BLaER1 treated with 17β-estradiol and CSF1 and Interleukin-3, amounts not matched to agents 10 nM and 100 nM (cell line): ENCODE measurements at regions not wholly inside any gene's neighbourhood (a gene's known extent, or its start where the extent isn't known, plus 50 kb on each side); places are given as distances from the start of the nearest gene placed in this dataset.
"Not testable (repeated sequence)": the region's sequence is repeated elsewhere in the genome, so short reads cannot be mapped to it uniquely, and the experiment has no call there.

ENCODE experiments used
- H3K27ac ChIP-seq, 11 experiments: shearing (Covaris generic); formaldehyde crosslinking; 2 replicates each; pipeline ENCODE4 v1.8.1; 2022
- H3K27me3 ChIP-seq, 11 experiments: shearing (Covaris generic); formaldehyde crosslinking; 2 replicates each; pipeline ENCODE4 v1.8.1; 2022
- H3K36me3 ChIP-seq, 11 experiments: shearing (Covaris generic); formaldehyde crosslinking; 2 replicates each; pipeline ENCODE4 v1.8.1; 2022
- H3K4me1 ChIP-seq, 10 experiments: shearing (Covaris generic); formaldehyde crosslinking; 2 replicates each; pipeline ENCODE4 v1.8.1; 2022
- H3K4me2 ChIP-seq, 11 experiments: shearing (Covaris generic); formaldehyde crosslinking; 2 replicates each; pipeline ENCODE4 v1.8.1; 2022
- H3K4me3 ChIP-seq, 10 experiments: shearing (Covaris generic); formaldehyde crosslinking; 2 replicates each; pipeline ENCODE4 v1.8.1; 2022
- H3K9ac ChIP-seq, 11 experiments: shearing (Covaris generic); formaldehyde crosslinking; 2 replicates each; pipeline ENCODE4 v1.8.1; 2022
- H3K9me3 ChIP-seq, 11 experiments: shearing (Covaris generic); formaldehyde crosslinking; replicated peaks in 1 of 11; 2 replicates each; pipeline ENCODE4 v1.8.1; 2022
- H4K20me1 ChIP-seq, 11 experiments: shearing (Covaris generic); formaldehyde crosslinking; 2 replicates each; pipeline ENCODE4 v1.8.1; 2022
- Cebpa-rat ChIP-seq, 11 experiments: shearing (Covaris generic); IDR thresholded peaks; 2 replicates each; pipeline ENCODE4 v1.8.1; 2022

DNA sequence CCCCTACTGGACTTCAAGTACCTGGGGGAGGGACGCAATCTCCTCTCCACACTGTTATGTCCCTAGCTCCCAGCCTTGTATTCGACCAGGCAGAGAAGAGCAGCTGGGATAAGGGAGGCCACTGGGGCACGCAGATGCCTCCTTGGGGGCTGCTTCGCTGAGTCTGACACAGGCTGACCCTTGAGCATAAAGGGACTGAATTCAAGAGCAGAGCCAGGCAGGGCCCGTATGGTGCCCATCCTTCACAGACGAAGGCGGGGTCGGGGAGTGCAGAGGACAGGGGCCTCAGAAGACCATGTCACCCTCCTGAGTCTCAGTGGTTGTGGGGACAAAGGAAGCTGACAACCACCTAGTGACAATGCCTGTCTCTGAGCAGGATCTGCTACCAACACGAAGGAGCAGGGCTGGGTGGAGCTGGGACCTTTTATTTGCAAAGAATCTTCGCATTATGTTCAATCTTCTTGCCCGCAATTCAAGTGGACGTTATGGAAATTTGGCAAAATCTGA is 124.6 kb downstream of the TUBA3C start:
- Histone ChIP-seq H3K9me3 (peaks cover 0 to 3% (median 0%) of the 10 kb centered on the region in 11 experiments; a peak in 1 of 22 replicates), H3K36me3 (no peaks in the 10 kb centered on the region), H3K4me1 (no peaks in the 10 kb centered on the region), H4K20me1 (no peaks in the 10 kb centered on the region; a peak in 1 of 22 replicates), H3K27me3 (no peaks in the 10 kb centered on the region), H3K4me3 (no peak overlapping the region), H3K9ac (no peak overlapping the region), H3K27ac (no peak overlapping the region), H3K4me2 (no peak overlapping the region)
- TF ChIP-seq Cebpa-rat (IDR thresholded peaks at IDR 0.05) = no peak

DNA sequence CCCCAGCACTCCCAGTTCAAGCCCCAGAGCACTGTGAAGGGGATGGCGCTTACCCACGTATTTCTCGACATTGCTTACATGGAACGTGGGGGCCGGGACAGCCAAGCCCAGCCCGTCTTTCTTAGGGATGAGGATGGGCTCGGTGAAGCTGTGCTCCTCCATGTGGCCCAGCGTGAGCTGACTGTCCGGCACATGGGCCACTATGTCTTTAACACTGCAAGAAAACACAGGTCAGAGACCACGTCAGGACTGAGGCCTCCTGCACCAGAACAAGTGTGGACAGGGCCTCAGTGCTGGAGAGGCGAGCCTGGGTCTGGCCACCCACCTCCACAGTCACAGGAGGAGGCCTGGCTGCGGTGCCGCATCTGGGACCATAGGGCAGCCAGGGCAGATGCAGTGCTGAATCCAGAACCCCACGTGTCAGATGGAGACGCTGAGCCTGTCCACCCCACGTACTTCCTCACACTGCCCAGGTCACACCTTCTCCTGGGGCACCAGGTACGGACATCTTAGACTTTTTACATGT is 125.2 kb downstream of the TUBA3C start:
- Histone ChIP-seq H3K27me3 (no peaks in the 10 kb centered on the region), H3K4me3 (no peak overlapping the region), H3K36me3 (no peaks in the 10 kb centered on the region), H4K20me1 (no peaks in the 10 kb centered on the region; a peak in 1 of 22 replicates), H3K4me2 (no peak overlapping the region), H3K9ac (no peak overlapping the region), H3K9me3 (no peaks in the 10 kb centered on the region), H3K27ac (no peak overlapping the region), H3K4me1 (no peaks in the 10 kb centered on the region)
- no peak for TF ChIP-seq Cebpa-rat (IDR thresholded peaks at IDR 0.05)

DNA sequence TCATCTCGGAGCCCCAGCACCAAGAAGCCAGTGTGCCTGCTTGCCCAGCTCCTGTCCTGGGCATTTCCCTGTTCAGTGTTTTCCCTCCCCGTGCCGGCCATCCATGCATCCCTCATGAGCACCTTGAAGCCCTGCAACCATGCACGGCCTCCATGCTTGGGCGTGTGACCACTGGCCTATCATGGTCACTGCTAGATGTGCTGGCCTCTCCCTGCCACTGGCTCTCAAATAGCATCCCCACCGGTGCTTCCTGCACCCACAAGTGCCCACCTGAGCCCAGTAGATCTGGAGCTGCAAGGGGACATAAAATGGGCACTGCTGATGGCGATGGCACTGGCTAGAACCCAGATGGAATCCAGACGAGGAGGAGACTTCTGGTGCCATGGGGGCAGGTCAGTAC is 126.0 kb downstream of the TUBA3C start:
- Histone ChIP-seq H4K20me1 (no peaks in the 10 kb centered on the region; a peak in 1 of 22 replicates), H3K9ac (no peak overlapping the region), H3K36me3 (no peaks in the 10 kb centered on the region), H3K4me2 (no peak overlapping the region), H3K27me3 (no peaks in the 10 kb centered on the region), H3K27ac (no peak overlapping the region), H3K4me1 (no peaks in the 10 kb centered on the region), H3K4me3 (no peak overlapping the region), H3K9me3 (no peaks in the 10 kb centered on the region)
- TF ChIP-seq Cebpa-rat (IDR thresholded peaks at IDR 0.05) = no peak

DNA sequence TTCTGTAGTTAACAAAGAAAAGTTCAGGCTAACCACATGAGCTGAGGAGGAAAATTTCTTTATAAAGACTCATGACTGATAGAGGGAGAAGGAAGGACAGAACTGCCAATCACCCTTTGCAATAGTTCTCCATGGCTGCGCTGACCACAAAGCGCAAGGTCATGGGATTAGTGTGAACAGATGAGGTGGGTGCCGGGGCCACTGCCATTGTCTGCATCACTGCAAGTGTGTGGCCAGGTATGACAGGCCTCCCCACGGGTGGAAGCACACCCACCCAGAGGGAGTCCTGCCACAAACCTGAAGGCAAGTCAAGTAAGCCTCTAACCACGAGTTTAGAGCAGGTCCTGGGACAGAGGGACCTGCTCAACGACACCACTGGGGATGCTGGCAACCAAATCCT is 128.1 kb downstream of the TUBA3C start:
- no peaks in the 10 kb centered on the region for H3K4me1 ChIP-seq
- no peaks in the 10 kb centered on the region; a peak in 1 of 22 replicates for H4K20me1 ChIP-seq
- no peak overlapping the region for H3K4me2 ChIP-seq
- no peak overlapping the region for H3K4me3 ChIP-seq
- H3K9me3 ChIP-seq = no peaks in the 10 kb centered on the region
- H3K9ac ChIP-seq = no peak overlapping the region
- no peaks in the 10 kb centered on the region for H3K36me3 ChIP-seq
- H3K27me3 ChIP-seq = no peaks in the 10 kb centered on the region
- TF ChIP-seq Cebpa-rat (IDR thresholded peaks at IDR 0.05) = no peak
- H3K27ac ChIP-seq = no peak overlapping the region

DNA sequence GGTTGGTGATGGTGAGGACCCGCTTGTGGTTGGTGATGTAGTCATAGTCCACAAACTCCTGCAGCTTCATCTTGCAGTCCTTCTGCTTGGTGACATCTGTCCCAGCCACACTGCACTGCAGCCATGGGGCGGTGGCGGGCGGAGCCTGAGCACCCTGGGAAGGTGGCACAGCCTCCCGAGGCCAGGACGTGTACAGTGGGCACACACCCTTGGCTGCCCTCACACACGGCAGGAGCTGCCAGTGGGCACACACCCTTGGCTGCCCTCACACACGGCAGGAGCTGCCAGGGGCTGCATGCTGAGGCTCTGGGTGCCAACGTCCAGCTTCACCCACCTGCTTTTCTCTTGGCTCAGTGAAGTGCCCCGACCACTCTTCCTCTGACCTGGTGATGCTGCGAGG is 128.7 kb downstream of the TUBA3C start:
- TF ChIP-seq Cebpa-rat (IDR thresholded peaks at IDR 0.05) = no peak
- Histone ChIP-seq H4K20me1 (no peaks in the 10 kb centered on the region; a peak in 1 of 22 replicates), H3K36me3 (no peaks in the 10 kb centered on the region), H3K27ac (no peak overlapping the region), H3K4me1 (no peaks in the 10 kb centered on the region), H3K27me3 (no peaks in the 10 kb centered on the region), H3K9ac (no peak overlapping the region), H3K9me3 (no peaks in the 10 kb centered on the region), H3K4me2 (no peak overlapping the region), H3K4me3 (no peak overlapping the region)

DNA sequence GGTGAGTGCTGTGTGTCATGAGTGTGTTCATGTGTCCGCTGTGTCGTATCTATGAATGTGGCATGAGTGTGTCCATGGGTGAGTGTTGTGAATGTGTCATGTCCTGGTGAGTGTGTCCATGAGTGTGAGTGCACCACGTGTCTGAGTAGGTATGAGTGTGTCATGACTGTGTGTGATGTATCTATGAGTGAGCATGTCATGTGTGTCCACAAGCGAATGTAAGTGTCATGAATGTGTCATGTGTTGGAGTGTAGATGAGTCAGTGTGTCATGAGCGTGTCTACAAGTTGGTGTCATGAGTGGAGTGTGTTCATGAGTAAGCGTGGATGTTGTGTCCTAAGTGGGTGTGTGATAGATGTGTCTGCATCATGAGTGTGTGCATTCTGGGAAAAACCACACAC is 129.4 kb downstream of the TUBA3C start:
- Histone ChIP-seq H3K36me3 (no peaks in the 10 kb centered on the region), H3K9me3 (no peaks in the 10 kb centered on the region)

DNA sequence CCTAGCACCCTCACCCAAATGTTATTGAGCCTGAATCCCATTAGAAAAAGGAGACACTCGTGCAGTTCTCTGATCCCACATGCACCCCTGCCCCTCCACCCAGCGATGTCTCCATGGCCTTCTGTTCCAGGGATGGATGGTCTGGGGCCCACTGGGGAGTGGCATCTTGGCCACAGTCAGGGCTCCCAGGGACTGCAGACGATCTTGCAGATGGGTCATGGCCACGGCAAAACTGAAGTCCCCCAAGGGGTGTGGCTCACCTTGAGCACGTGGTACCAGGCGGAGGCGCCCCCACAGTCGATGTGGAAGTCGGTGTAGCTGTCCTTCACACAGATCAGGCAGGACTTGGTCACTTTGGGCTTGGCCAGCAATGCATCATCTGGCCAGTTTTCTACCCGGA is 130.7 kb downstream of the TUBA3C start:
- H3K27ac ChIP-seq = no peak overlapping the region
- no peak overlapping the region for H3K9ac ChIP-seq
- TF ChIP-seq Cebpa-rat (IDR thresholded peaks at IDR 0.05) = no peak
- no peaks in the 10 kb centered on the region for H3K27me3 ChIP-seq
- H3K36me3 ChIP-seq = no peaks in the 10 kb centered on the region
- H3K4me1 ChIP-seq = no peaks in the 10 kb centered on the region
- H4K20me1 ChIP-seq = no peaks in the 10 kb centered on the region
- H3K4me2 ChIP-seq = no peak overlapping the region
- no peaks in the 10 kb centered on the region for H3K9me3 ChIP-seq
- no peak overlapping the region for H3K4me3 ChIP-seq

More for the DNA sequence above, 129.4 kb downstream of the TUBA3C start:
- no peak overlapping the region for H3K27ac ChIP-seq
- no peak overlapping the region for H3K4me2 ChIP-seq
- no peaks in the 10 kb centered on the region for H3K27me3 ChIP-seq
- no peaks in the 10 kb centered on the region for H3K4me1 ChIP-seq
- TF ChIP-seq Cebpa-rat (IDR thresholded peaks at IDR 0.05) = no peak
- no peaks in the 10 kb centered on the region; a peak in 1 of 22 replicates for H4K20me1 ChIP-seq
- H3K4me3 ChIP-seq = no peak overlapping the region
- H3K9ac ChIP-seq = no peak overlapping the region

DNA sequence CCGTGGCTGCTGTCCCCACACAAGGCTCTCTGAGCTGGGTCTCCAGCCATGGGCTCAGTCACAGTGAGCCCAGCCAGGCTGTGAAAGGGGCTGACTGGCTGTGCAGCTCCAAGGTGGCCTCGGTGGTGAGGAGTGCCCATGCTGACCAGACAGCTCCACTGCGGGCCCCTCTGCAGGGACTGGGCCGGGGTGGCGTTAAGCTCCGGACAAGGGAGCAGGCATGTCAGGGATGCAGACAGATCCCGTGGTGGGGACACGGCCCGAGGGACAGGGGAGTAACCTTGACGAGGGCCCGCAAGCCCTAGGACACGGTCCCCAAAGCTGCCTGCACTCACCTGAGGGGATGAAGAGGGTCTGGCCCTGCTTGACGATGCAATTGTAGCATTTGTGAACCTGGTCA is 132.0 kb downstream of the TUBA3C start:
- H3K27me3 ChIP-seq, H3K9ac ChIP-seq, H3K4me1 ChIP-seq, H3K36me3 ChIP-seq, H3K4me2 ChIP-seq, H3K9me3 ChIP-seq, H4K20me1 ChIP-seq, H3K27ac ChIP-seq, H3K4me3 ChIP-seq: not testable (repeated sequence)

DNA sequence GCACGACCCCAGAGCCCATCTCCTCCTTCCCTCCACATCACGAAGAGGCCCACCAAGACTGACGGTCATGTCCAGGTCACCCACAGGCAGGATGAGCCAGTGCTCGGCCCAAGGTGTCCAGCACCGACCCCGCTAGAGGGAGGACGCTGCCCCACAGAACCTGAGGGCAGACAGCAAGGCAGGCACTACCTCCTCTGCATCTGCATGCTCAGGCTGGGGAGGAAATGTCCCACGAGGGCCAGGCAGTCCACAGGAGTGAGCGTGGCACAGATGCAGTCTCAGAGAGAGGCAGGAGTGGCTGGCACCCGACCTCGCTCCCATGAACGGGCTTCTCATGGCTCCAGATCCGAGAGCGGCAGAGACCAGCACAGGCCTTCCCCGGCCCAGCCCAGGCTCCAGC is 133.2 kb downstream of the TUBA3C start:
- H3K9me3 ChIP-seq = no peaks in the 10 kb centered on the region
- no peak overlapping the region for H3K27ac ChIP-seq
- H3K4me3 ChIP-seq = no peak overlapping the region
- no peaks in the 10 kb centered on the region for H4K20me1 ChIP-seq
- no peaks in the 10 kb centered on the region for H3K27me3 ChIP-seq
- no peak overlapping the region for H3K4me2 ChIP-seq
- no peak overlapping the region for H3K9ac ChIP-seq
- H3K4me1 ChIP-seq = no peaks in the 10 kb centered on the region
- H3K36me3 ChIP-seq = no peaks in the 10 kb centered on the region
- TF ChIP-seq Cebpa-rat (IDR thresholded peaks at IDR 0.05) = no peak

DNA sequence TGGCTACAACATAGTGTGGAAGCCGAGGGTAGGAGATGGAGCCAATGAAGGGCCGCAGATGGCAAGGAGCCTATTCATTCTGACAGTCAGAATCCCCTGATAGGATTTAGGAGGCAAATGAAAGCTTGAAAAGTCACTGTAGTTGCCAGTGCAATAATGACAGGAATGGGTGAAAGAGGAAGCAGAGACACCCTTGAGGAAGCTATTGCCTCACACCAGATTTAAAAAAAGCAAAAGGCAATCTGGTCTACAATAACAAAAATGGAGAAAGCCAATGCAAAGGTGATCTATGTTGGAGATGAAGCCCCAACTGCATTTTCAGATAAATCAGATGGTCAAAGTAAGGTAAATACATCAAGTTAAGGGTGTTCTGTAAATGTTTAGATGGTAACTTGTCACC is 158.5 kb downstream of the TUBA3C start:
- H4K20me1 ChIP-seq = no peaks in the 10 kb centered on the region
- peaks cover 0 to 38% (median 28%) of the 10 kb centered on the region in 10 experiments; a peak in 17 of 20 replicates for H3K4me1 ChIP-seq
- H3K36me3 ChIP-seq = no peaks in the 10 kb centered on the region
- peak overlapping the region; percentile 33 to 84 (median 75); a peak in 20 of 22 replicates for H3K27ac ChIP-seq
- peak overlapping the region; percentile 4 to 82 (median 69); a peak in 18 of 22 replicates for H3K4me2 ChIP-seq
- peak in 8 of 11 experiments; percentile 32 to 89 (median 66); a peak in 11 of 22 replicates for TF ChIP-seq Cebpa-rat (IDR thresholded peaks at IDR 0.05)
- peaks cover 0 to 16% (median 10%) of the 10 kb centered on the region in 11 experiments; a peak in 11 of 22 replicates for H3K9me3 ChIP-seq
- H3K27me3 ChIP-seq = no peaks in the 10 kb centered on the region
- peak overlapping the region in 2 of 10 experiments; percentile 8 to 35; a peak in 1 of 20 replicates for H3K4me3 ChIP-seq
- peak overlapping the region in 9 of 11 experiments; percentile 28 to 70 (median 60); a peak in 13 of 22 replicates for H3K9ac ChIP-seq
